ES-I3 (cell line): ENCODE measurements at regions not wholly inside any gene's neighbourhood (a gene's known extent, or its start where the extent isn't known, plus 50 kb on each side); places are given as distances from the start of the nearest gene placed in this dataset.
A peak's percentile ranks its signal among the peaks of the same experiment; 100 is the strongest.

ENCODE experiments used
- H3K36me3 ChIP-seq: 2 replicates; pipeline ENCODE4 v1.6.1; 2013; ENCODE audit warnings: mild to moderate bottlenecking, low read length, control low read depth, moderate library complexity; ENCODE audit not compliant: insufficient read depth
- H3K4me1 ChIP-seq: 2 replicates; pipeline ENCODE4 v1.6.1; 2013; ENCODE audit warnings: mild to moderate bottlenecking, control low read depth, low read length; ENCODE audit not compliant: insufficient read depth
- H3K9ac ChIP-seq: 2 replicates; pipeline ENCODE4 v1.6.1; 2013; ENCODE audit warnings: low read depth, mild to moderate bottlenecking, low read length, moderate library complexity
- H3K9me3 ChIP-seq: 2 replicates; pipeline ENCODE4 v1.6.1; 2013; ENCODE audit warnings: mild to moderate bottlenecking, low read length, moderate library complexity; ENCODE audit not compliant: control insufficient read depth, insufficient read depth

DNA sequence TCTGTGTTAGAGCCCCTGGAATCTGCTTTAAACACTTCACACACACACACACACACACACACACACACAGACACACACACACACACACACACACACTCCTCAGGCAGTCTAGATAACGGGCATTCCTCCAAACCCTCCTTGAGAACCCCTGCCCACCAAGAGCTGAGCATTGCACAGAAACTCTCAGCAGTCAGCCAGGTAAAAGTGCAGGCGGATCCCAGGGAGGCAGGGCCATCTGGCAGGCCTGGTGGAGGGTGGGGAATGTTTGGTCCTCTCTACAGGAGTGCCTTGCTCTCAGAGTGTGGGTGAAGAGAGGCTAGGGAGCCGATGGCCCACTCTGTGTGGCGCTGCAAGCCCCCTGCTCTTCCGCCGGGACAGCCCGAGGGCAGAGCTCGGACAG lies 190.2 kb downstream of the BUD13 start:
- Histone ChIP-seq H3K4me1 (peaks cover 10% of the 10 kb centered on the region; the same call in 1 of the 2 replicates), H3K9ac (no peak overlapping the region), H3K36me3 (no peaks in the 10 kb centered on the region), H3K9me3 (no peaks in the 10 kb centered on the region)

DNA sequence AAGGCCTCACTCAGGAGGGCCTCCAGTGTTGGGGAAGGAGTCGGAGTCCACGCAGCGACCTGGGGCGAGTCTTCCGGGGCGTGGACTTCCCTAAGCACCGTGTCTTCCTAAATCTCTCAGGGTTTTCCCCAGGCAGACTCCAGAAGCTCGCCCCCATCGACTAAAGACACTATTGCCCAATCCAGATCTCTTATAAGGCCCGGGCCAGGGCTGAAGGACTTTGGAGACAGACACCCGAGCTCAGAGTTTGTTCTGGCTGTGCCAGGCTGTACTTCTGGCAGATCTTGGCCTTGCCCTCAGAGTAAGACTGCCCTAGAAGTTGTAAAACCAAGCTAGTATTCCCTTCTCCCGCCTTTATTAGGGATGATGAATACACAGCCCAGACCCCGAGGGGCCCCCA lies 191.4 kb downstream of the BUD13 start:
- H3K9ac ChIP-seq = peak overlapping the region; percentile 61; the same call in 1 of the 2 replicates
- H3K9me3 ChIP-seq = no peaks in the 10 kb centered on the region
- H3K36me3 ChIP-seq = no peaks in the 10 kb centered on the region
- peaks cover 14% of the 10 kb centered on the region; the same call in 1 of the 2 replicates for H3K4me1 ChIP-seq

DNA sequence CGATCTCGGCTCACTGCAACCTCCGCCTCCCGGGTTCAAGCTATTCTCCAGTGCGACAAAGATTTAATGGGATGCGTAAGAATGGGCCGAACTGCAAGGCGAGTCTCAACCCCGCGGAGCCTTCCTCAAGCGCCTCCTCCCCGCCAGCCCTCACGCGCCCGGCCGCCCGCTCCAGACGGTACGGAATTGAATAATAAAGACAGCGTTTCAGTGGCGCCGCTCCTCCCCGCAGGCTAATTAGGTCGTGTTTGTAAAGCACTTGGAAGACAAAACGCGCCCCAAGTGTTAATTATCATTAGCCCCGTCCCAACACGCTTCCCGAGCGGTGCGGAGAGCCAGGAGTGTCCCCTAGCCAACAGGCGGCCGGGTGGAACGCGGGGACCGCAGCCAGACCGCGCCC lies 192.0 kb downstream of the BUD13 start:
- no peaks in the 10 kb centered on the region for H3K36me3 ChIP-seq
- H3K4me1 ChIP-seq = peaks cover 14% of the 10 kb centered on the region; the same call in 1 of the 2 replicates
- peak overlapping the region; percentile 61; the same call in 1 of the 2 replicates for H3K9ac ChIP-seq
- H3K9me3 ChIP-seq = no peaks in the 10 kb centered on the region

DNA sequence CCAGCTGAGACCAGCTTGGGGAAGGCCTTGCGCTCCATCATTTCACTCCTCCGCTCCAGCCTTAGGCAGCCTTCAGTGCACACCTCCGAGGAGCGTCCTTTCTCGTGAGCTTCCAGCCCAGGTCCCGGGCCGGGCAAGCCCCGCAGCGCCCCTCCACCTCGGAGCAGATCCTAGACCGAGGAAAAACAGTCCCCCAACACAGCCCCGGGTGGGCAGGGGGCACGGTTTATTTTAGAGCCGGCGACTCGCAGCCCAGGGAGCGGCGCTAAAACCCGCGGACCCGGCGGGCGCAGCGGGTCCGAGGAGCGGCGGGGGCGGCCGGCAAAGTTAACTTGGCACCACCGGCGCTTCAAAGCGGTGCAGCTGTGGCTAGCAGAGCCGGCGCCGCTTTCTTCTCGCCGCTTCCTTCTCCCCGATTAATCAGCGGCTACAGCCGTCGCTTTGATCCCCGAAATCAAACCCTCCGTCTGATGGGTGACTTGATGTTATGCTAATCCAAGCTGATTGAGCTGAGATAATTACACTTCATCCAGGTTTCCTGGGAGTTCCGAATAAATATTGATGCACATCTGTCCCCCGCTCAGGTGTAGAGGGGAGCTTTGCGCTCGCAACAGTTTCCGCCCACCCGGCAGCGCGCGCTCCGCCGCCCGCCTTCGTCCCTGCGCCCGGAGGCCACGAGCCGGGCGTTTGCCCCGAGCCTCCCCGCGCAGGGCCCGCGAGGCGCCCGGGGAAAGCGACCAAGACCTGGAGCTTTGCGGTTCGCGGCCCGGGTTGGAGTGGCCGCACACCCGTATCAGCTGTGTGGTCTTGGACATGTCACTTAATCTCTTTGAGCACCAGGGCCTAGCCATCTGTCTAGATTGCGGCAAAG lies 192.7 kb downstream of the BUD13 start:
- Histone ChIP-seq H3K4me1 (peaks cover 14% of the 10 kb centered on the region; the same call in 1 of the 2 replicates), H3K36me3 (no peaks in the 10 kb centered on the region), H3K9ac (peak overlapping the region; percentile 61), H3K9me3 (no peaks in the 10 kb centered on the region)

DNA sequence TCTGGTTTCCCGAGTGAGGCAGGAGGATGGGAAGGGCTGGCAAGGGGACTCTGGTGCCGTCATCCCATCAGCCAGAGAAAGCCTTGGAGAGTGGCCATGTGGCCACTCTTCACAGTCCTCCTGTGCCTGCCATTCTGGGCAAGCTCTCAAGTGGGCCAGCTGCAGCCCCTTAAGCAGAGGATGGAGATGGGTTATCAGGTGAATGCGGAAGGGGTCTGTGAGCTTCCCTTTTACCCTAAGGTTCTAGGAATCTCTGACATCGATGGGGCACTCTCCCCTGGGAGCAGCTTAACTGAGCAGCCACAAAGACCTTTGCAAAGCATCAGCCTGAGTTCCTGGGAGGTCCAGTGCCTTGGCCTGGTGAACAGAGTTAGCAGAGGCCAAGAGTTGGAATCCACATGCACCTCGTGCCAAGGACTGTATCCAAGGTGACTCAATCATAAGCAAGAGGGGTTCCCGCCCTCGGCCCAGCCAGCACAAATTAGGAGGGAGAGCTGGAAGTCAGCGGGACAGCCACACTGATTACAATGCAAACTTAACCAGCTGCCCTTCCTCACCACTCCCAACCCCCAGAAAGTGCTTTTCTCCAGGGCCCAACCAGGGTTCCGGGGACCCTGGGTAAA lies 193.6 kb downstream of the BUD13 start:
- Histone ChIP-seq H3K36me3 (no peaks in the 10 kb centered on the region), H3K9me3 (no peaks in the 10 kb centered on the region), H3K4me1 (peaks cover 14% of the 10 kb centered on the region; the same call in 1 of the 2 replicates), H3K9ac (peak overlapping the region; percentile 61; the same call in 1 of the 2 replicates)

DNA sequence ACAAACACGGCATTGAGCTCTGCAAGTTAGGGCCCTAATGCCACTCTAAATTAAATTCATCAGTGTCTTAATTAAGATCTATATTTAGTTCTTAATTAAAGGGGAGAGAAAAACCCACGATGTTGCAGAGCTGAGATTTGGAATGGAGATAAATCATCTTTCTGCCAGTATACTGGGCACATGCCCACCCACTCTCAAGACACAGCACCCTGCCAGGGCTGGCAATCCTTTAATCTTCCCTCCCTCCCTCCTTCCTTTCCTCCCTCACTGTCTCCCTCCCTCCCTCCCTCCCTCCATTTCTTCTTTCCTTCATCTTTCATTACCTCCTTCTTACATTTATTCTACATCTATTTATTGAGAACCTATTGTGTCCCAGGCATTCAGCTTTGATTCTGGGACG lies 194.8 kb downstream of the BUD13 start:
- H3K36me3 ChIP-seq = no peaks in the 10 kb centered on the region
- no peaks in the 10 kb centered on the region for H3K9me3 ChIP-seq

DNA sequence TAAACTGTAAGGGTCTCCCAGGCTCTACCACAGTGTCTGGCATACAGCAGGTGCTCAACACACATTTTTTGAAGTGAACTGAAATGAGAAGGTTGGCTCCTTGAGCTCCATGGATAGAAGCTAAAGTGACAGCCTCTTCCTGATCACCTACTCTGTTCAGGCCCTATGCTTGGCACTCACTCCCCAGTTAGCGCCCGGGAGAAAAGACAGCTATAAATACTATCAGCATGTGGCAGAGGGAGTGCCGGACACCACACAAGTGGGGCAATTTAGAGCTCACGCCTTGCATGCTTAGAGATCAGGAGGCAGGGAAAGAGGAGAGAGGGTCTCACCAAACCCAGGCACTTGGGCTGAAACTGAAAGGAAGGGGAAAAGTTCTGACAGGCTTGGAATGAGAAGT lies 195.5 kb downstream of the BUD13 start:
- no peaks in the 10 kb centered on the region for H3K9me3 ChIP-seq
- H3K36me3 ChIP-seq = no peaks in the 10 kb centered on the region
- no peak overlapping the region for H3K9ac ChIP-seq
- peaks cover 14% of the 10 kb centered on the region; the same call in 1 of the 2 replicates for H3K4me1 ChIP-seq

More for the DNA sequence above, 194.8 kb downstream of the BUD13 start:
- H3K4me1 ChIP-seq = peaks cover 14% of the 10 kb centered on the region; the same call in 1 of the 2 replicates
- H3K9ac ChIP-seq = no peak overlapping the region

DNA sequence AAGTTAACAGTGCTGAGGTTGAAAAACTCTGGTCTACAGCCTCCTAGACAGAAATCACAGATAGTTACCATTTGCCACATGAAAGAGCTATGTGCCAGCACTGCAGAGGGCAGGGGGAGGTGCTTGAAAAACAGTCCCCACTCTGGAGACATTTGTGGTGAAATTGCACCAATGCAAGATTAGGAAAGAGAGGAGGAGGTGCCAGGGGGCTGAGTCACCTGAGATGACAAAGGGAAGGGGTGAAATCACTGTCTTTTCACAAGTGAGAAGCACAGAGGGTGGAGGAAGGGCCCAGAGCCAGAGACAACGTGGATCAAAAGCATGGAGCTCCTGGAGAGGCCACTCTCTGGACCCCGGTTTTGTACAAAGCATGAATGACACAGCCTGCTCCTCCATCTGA lies 196.3 kb downstream of the BUD13 start:
- Histone ChIP-seq H3K9ac (no peak overlapping the region), H3K4me1 (peaks cover 8% of the 10 kb centered on the region; the same call in 1 of the 2 replicates)

DNA sequence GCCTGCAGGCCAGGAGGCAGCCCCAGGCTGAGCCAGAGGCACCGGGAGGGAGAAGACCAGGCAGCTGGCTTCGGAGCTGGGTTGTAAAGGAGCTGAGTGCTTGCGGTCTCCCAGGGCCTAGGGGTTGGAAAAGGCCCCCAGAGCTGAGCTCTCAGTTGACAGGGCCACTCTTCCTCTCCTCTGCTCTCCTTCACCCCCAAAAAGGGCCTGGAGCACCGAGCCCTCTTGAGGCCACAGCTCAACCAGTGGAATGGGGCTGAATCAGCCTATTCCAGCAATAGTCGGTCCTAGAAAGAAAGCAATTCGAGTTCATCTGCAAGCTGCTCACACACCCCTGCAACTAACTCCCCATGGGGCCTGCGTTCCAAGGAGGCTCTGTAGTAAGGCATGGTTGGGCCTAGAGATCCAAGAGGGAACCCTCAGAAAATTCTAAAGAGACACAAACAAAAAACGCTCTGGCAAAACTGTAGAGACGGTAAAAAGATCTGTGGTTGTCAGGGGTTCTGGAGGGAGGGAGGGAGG lies 205.0 kb downstream of the BUD13 start:
- Histone ChIP-seq H3K9ac (no peak overlapping the region), H3K4me1 (peaks cover 10% of the 10 kb centered on the region), H3K9me3 (no peaks in the 10 kb centered on the region), H3K36me3 (no peaks in the 10 kb centered on the region)

More for the DNA sequence above, 196.3 kb downstream of the BUD13 start:
- no peaks in the 10 kb centered on the region for H3K9me3 ChIP-seq
- no peaks in the 10 kb centered on the region for H3K36me3 ChIP-seq

DNA sequence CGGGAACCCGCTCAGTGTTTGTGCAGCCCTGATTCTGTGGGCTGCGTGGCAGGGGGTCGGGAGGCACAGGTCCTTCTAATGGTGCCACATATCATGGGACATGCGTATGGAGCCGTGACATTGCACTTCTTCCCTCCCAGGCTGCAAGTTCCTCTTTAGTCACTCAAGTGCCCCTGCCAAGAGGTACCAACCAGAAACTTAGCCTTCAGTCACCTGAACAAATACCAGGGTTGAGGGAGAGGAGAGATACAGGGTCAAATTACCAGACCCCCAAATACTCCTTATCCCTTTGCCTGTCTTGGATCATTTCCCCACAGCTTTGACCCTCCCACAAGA lies 209.1 kb downstream of the BUD13 start:
- Histone ChIP-seq H3K36me3 (no peaks in the 10 kb centered on the region), H3K9ac (no peak overlapping the region), H3K9me3 (no peaks in the 10 kb centered on the region), H3K4me1 (peaks cover 10% of the 10 kb centered on the region)

DNA sequence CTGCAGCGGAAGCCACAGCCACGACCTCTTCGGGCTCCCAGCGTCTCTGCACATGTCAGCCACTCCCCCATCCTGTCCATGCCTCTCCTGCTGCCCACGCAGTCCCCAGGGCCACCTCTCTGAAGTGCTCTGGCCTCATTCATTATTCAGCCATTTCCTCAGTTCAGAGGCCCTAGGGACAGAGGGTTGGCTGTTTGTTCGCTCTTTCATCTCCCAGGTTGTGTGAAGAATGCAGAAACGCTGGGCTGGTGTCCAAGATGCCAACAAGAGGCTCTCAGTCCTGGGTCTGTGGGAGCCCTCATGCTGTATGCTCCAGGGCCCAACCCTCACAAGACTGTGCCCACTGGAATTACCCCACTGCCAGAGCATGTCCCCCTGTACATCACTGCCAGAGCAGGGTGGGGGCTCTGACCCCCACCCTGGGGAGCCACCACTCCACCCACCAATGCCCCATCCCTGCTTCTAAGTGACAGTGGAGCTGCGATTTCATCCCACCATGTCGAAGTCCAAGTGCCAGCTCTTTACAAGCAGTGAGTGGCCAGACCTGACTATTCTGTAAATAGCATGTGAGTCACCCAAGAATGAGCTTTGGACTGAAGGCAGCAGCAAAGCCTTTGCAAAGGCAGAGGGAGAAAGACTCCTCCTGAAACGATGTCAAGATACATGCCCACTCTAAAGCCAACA lies 209.6 kb downstream of the BUD13 start:
- Histone ChIP-seq H3K4me1 (peaks cover 10% of the 10 kb centered on the region), H3K9me3 (no peaks in the 10 kb centered on the region), H3K9ac (no peak overlapping the region), H3K36me3 (no peaks in the 10 kb centered on the region)

DNA sequence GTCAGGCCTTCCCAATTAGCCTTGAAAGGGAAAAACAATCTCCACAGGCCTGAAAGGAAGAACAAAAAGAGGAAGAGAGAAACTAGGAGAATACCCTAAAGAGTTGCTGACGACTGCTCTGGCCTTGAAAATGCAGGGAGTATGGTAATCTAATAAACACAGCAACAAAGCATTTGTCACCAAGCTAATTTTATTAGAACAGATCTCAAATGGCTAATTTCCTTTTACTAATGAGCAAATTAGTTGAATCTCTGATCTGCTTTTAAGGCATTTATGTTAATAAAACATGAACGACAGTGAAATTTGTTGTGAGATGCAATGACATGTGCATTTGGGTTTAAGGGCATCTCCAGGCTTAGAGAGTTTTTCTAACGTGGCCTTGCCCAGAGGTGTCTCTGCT lies 212.2 kb downstream of the BUD13 start:
- H3K9me3 ChIP-seq = no peaks in the 10 kb centered on the region
- H3K4me1 ChIP-seq = peaks cover 5% of the 10 kb centered on the region
- H3K36me3 ChIP-seq = no peaks in the 10 kb centered on the region
- no peak overlapping the region for H3K9ac ChIP-seq

DNA sequence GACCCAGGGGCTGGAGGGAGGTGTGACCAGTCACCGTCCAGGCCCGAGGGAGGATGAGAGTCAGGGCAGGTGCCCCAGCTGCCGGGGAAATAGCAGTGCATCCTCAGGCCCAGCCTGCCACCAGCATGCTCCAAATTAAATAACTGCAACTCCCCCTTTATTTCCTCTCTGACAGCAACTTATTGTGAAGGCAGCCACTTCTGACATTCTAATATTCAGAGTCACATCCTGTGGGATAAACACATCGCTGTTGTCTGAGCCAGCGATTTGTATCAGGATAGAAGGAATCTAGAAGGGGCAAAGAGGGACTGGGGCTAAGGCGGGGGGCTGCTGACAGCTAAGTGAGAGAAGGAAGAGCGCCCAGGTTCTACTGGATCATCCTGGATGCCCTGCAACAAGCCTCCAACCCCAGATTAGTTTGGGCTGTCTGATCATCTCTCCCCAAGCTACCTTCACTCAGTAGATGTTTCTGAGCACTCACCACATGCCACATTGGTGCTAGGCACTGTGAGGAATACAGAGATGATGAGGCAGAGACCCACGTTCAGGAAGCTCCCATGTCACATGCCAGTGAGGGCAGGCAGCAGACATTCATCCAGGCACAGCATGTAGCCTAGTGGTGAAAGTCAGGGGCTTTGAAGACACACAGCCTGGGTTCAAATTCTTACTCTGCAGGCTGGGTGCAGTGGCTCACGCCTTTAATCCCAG lies 214.1 kb downstream of the BUD13 start:
- no peak overlapping the region for H3K9ac ChIP-seq
- H3K9me3 ChIP-seq = no peaks in the 10 kb centered on the region
- H3K36me3 ChIP-seq = no peaks in the 10 kb centered on the region
- H3K4me1 ChIP-seq = peaks cover 5% of the 10 kb centered on the region

DNA sequence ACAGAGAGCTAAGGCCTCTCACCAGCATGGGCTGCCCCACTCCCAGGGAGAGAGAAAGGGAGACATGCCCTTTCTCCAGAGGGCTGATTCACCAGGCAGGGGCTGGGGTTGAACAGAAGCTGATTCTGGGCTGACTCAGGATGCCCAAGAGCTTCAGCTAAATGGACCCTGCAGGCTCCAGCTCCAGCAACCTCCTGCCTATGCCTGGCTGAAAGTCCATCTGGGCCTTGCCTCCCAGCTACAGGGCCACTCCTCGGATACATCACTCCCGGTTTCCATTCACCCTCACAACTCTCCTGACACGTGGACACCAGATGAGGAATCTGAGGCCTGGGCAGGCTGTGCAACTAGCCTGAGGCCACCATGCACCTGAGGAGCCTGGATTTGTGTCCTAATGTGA lies 215.5 kb downstream of the BUD13 start:
- Histone ChIP-seq H3K9ac (no peak overlapping the region), H3K4me1 (no peaks in the 10 kb centered on the region)

More for the DNA sequence above, 215.5 kb downstream of the BUD13 start:
- H3K9me3 ChIP-seq = no peaks in the 10 kb centered on the region
- H3K36me3 ChIP-seq = no peaks in the 10 kb centered on the region
